ENCODE measurements at regions not wholly inside any gene's neighbourhood (a gene's known extent, or its start where the extent isn't known, plus 50 kb on each side); places are given as distances from the start of the nearest gene placed in this dataset.

GRCh38 chr16:64742455-64743223 is 379.2 kb downstream of the CDH11 start:
- no peak for TF ChIP-seq POLR2AphosphoS5 (IDR thresholded peaks at IDR 0.05; ENCODE audit: low read depth, low read length)
- no peak for TF ChIP-seq SIN3A (IDR thresholded peaks at IDR 0.05; ENCODE audit: borderline replicate concordance, insufficient read depth, low read length)
- no peak for TF ChIP-seq TAF1 (IDR thresholded peaks at IDR 0.05; ENCODE audit: borderline replicate concordance, insufficient read depth, low read length)

Measured in PFSK-1 (cell line).